ENCODE measurements at regions not wholly inside any gene's neighbourhood (a gene's known extent, or its start where the extent isn't known, plus 50 kb on each side); places are given as distances from the start of the nearest gene placed in this dataset.

- ATAC-seq = no peak
- TF ChIP-seq CSRNP3 (CRISPR knock-in tag; IDR thresholded peaks at IDR 0.05) = no peak
- no peak for TF ChIP-seq ZNF70 (CRISPR knock-in tag; IDR thresholded peaks at IDR 0.05)
- TF ChIP-seq ARNTL (CRISPR knock-in tag; IDR thresholded peaks at IDR 0.05; ENCODE audit: borderline replicate concordance, low read depth) = no peak
- TF ChIP-seq SNAI2 (CRISPR knock-in tag; IDR thresholded peaks at IDR 0.05) = no peak
- no peak for TF ChIP-seq PPARA (CRISPR knock-in tag; IDR thresholded peaks at IDR 0.05; ENCODE audit: borderline replicate concordance)
- TF ChIP-seq ZC3H10 (CRISPR knock-in tag; IDR thresholded peaks at IDR 0.05) = no peak
- no peak for TF ChIP-seq CREB5 (CRISPR knock-in tag; IDR thresholded peaks at IDR 0.05; ENCODE audit: low read depth)
These were observed 119.2 kb downstream of the MSX2 start for GRCh38 chr5:174843263-174844250.

GRCh38 chr5:174840435-174840834 lies 116.1 kb downstream of the MSX2 start:
- TF ChIP-seq ARNTL (CRISPR knock-in tag; IDR thresholded peaks at IDR 0.05; ENCODE audit: borderline replicate concordance, low read depth) (no peak), CREB5 (CRISPR knock-in tag; IDR thresholded peaks at IDR 0.05; ENCODE audit: low read depth) (no peak), CSDC2 (CRISPR knock-in tag; IDR thresholded peaks at IDR 0.05) (no peak), ESRRG (CRISPR knock-in tag; IDR thresholded peaks at IDR 0.05) (no peak), PPARA (CRISPR knock-in tag; IDR thresholded peaks at IDR 0.05; ENCODE audit: borderline replicate concordance) (no peak), ZC3H10 (CRISPR knock-in tag; IDR thresholded peaks at IDR 0.05) (no peak), ZFP30 (CRISPR knock-in tag; IDR thresholded peaks at IDR 0.05) (no peak), TOX (CRISPR knock-in tag; IDR thresholded peaks at IDR 0.05; ENCODE audit: borderline replicate concordance) (no peak)
- ATAC-seq = no peak

- ATAC-seq = no peak
- TF ChIP-seq PATZ1 (CRISPR knock-in tag; IDR thresholded peaks at IDR 0.05; ENCODE audit: borderline replicate concordance) (no peak), ZNF8 (CRISPR knock-in tag; IDR thresholded peaks at IDR 0.05) (no peak), ESRRG (CRISPR knock-in tag; IDR thresholded peaks at IDR 0.05) (no peak), RARB (CRISPR knock-in tag; IDR thresholded peaks at IDR 0.05) (no peak), OSR1 (CRISPR knock-in tag; IDR thresholded peaks at IDR 0.05) (no peak), TOX (CRISPR knock-in tag; IDR thresholded peaks at IDR 0.05; ENCODE audit: borderline replicate concordance) (no peak), PPARA (CRISPR knock-in tag; IDR thresholded peaks at IDR 0.05; ENCODE audit: borderline replicate concordance) (no peak), CSRNP3 (CRISPR knock-in tag; IDR thresholded peaks at IDR 0.05) (no peak), ISL1 (CRISPR knock-in tag; IDR thresholded peaks at IDR 0.05) (no peak), TSHZ2 (CRISPR knock-in tag; IDR thresholded peaks at IDR 0.05) (no peak), ZFP30 (CRISPR knock-in tag; IDR thresholded peaks at IDR 0.05) (no peak), SNAI2 (CRISPR knock-in tag; IDR thresholded peaks at IDR 0.05) (no peak), GLIS3 (CRISPR knock-in tag; IDR thresholded peaks at IDR 0.05) (no peak), BACH2 (CRISPR knock-in tag; IDR thresholded peaks at IDR 0.05; ENCODE audit: borderline replicate concordance) (no peak), ZNF70 (CRISPR knock-in tag; IDR thresholded peaks at IDR 0.05) (no peak), ARNTL (CRISPR knock-in tag; IDR thresholded peaks at IDR 0.05; ENCODE audit: borderline replicate concordance, low read depth) (no peak), ZNF565 (CRISPR knock-in tag; conservative IDR thresholded peaks at IDR 0.05; ENCODE audit: low read depth) (no peak), ZFP3 (CRISPR knock-in tag; IDR thresholded peaks at IDR 0.05) (no peak), CREB5 (CRISPR knock-in tag; IDR thresholded peaks at IDR 0.05; ENCODE audit: low read depth) (no peak), POU6F1 (CRISPR knock-in tag; IDR thresholded peaks at IDR 0.05; ENCODE audit: borderline replicate concordance, low read depth) (no peak)
These were observed 114.8 kb downstream of the MSX2 start for GRCh38 chr5:174839196-174839595.
